ENCODE measurements at regions not wholly inside any gene's neighbourhood (a gene's known extent, or its start where the extent isn't known, plus 50 kb on each side); places are given as distances from the start of the nearest gene placed in this dataset.

DNA sequence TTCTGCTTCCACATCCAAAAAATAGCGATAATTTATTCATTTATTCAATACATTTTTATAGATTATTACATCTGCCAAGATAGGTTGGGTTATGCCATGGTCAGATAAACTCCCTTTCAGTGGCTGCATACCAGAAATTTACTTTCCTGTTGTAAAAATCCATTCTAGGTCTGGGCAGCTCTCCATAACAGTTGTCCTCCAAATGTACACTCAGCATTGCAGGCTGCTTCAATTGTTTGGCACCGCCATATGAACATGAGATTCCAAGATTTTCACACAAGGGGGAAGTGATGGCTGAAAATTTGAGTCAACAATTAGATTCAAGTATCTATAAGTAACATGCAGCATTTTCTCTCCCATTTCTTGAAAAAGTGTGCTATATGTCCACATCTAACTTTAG lies 568.7 kb downstream of the ETV1 start:
- Histone ChIP-seq H3K9ac (ENCODE audit: low read depth in 1 of 2, low read length in 2 of 2) (no peak overlapping the region), H3K4me1 (ENCODE audit: control insufficient read depth in 1 of 2, insufficient read depth in 2 of 2, low read length in 2 of 2) (no peaks in the 10 kb centered on the region), H3K27me3 (ENCODE audit: control insufficient read depth in 1 of 2, insufficient read depth in 2 of 2, low read length in 2 of 2) (no peaks in the 10 kb centered on the region), H3K4me3 (ENCODE audit: low read depth in 1 of 2, low read length in 2 of 2) (no peak overlapping the region), H3K27ac (ENCODE audit: low read depth, low read length) (no peak overlapping the region), H3K9me3 (ENCODE audit: control insufficient read depth in 1 of 2, low read length in 2 of 2) (peaks cover 0 to 11% of the 10 kb centered on the region in 2 donors), H3K36me3 (ENCODE audit: control insufficient read depth in 1 of 2, insufficient read depth in 2 of 2, low read length in 2 of 2) (no peaks in the 10 kb centered on the region)

DNA sequence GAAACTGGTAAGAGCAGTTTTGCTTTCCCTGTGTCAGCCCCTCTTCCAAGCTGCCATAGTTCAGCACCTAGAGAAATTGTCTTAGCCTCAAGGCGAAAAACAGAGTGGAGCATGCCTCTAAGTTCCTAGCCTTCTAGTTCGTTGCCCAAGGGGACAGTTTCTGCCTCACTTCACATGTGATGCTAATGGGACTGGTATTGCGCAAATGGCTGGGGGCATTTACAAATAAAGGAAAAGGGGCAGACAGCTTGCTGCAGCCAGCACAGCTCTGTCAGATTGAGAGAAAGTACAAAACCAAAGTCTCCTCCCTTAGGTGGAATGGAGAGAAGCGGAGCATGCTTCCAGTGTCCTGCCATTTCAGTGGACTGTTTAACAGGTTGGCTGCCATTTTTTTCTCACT lies 567.7 kb downstream of the ETV1 start:
- Histone ChIP-seq H3K27me3 (ENCODE audit: control insufficient read depth in 1 of 2, insufficient read depth in 2 of 2, low read length in 2 of 2) (no peaks in the 10 kb centered on the region), H3K9ac (ENCODE audit: low read depth in 1 of 2, low read length in 2 of 2) (no peak overlapping the region), H3K4me1 (ENCODE audit: control insufficient read depth in 1 of 2, insufficient read depth in 2 of 2, low read length in 2 of 2) (no peaks in the 10 kb centered on the region), H3K4me3 (ENCODE audit: low read depth in 1 of 2, low read length in 2 of 2) (no peak overlapping the region), H3K27ac (ENCODE audit: low read depth, low read length) (no peak overlapping the region), H3K9me3 (ENCODE audit: control insufficient read depth in 1 of 2, low read length in 2 of 2) (peaks cover 0 to 11% of the 10 kb centered on the region in 2 donors), H3K36me3 (ENCODE audit: control insufficient read depth in 1 of 2, insufficient read depth in 2 of 2, low read length in 2 of 2) (no peaks in the 10 kb centered on the region)

DNA sequence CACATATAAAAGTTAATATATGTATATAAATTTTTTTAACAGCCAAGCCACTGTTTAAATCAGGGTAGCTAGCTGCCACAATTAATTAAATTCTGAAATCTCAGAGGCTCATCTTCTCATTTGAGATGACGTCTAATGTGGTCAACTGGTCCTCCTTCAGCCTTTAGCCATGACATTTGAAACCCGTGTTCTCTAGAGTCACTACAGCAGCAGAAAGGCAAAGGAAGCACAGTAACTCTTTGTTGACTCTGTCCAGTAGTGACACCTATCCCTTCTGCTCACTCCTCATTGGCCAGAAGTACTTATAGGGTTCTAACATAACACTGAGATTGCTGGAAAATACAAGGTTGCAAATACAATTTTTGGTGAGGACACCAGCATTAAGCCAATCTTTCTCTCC lies 555.5 kb downstream of the ETV1 start:
- Histone ChIP-seq H3K4me3 (ENCODE audit: low read depth in 1 of 2, low read length in 2 of 2) (no peak overlapping the region), H3K4me1 (ENCODE audit: control insufficient read depth in 1 of 2, insufficient read depth in 2 of 2, low read length in 2 of 2) (no peaks in the 10 kb centered on the region), H3K9ac (ENCODE audit: low read depth in 1 of 2, low read length in 2 of 2) (no peak overlapping the region), H3K27me3 (ENCODE audit: control insufficient read depth in 1 of 2, insufficient read depth in 2 of 2, low read length in 2 of 2) (no peaks in the 10 kb centered on the region), H3K27ac (ENCODE audit: low read depth, low read length) (no peak overlapping the region), H3K36me3 (ENCODE audit: control insufficient read depth in 1 of 2, insufficient read depth in 2 of 2, low read length in 2 of 2) (no peaks in the 10 kb centered on the region), H3K9me3 (ENCODE audit: control insufficient read depth in 1 of 2, low read length in 2 of 2) (no peaks in the 10 kb centered on the region)

DNA sequence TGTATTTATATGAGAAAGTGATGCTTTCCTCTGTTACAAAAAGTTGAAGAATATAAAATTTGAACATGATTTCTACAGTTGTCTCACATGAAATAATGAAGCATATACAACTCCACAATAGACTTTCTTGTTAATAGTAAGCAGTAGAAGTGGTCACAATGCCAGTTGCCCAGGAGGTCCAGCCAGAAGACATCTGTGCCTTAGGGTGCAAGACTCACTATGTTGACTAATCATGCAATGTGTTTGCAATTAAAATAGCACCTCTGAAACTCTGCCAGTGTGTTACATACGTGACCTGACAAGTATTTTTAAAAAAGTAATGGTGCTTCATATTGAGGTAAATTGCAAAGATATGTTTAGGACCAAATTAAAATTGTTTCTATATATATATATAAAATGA lies 547.2 kb downstream of the ETV1 start:
- Histone ChIP-seq H3K9me3 (ENCODE audit: control insufficient read depth in 1 of 2, low read length in 2 of 2) (no peaks in the 10 kb centered on the region), H3K27ac (ENCODE audit: low read depth, low read length) (no peak overlapping the region), H3K36me3 (ENCODE audit: control insufficient read depth in 1 of 2, insufficient read depth in 2 of 2, low read length in 2 of 2) (no peaks in the 10 kb centered on the region), H3K9ac (ENCODE audit: low read depth in 1 of 2, low read length in 2 of 2) (no peak overlapping the region), H3K4me1 (ENCODE audit: control insufficient read depth in 1 of 2, insufficient read depth in 2 of 2, low read length in 2 of 2) (no peaks in the 10 kb centered on the region), H3K27me3 (ENCODE audit: control insufficient read depth in 1 of 2, insufficient read depth in 2 of 2, low read length in 2 of 2) (no peaks in the 10 kb centered on the region), H3K4me3 (ENCODE audit: low read depth in 1 of 2, low read length in 2 of 2) (no peak overlapping the region)

DNA sequence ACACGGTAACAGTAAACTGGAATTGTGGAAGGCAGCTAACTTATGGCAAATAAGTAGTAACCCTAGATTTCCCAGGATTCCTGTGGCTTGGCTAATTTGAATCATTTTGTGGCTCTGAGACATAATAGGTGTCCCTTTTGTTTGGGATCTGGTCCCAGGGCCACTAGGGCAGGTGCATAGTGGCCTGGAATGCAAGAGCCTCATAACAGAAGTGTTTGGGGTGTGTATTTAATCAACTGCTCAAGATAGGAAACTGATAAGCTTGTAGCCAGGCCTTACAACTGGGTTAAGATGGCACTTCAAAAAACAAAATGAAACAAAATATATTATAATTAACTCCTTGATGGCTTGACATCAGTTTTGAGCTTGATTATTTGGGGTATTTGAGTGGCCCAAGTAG lies 541.8 kb downstream of the ETV1 start:
- no peak overlapping the region for H3K4me3 ChIP-seq (ENCODE audit: low read depth in 1 of 2, low read length in 2 of 2)
- H3K27ac ChIP-seq (ENCODE audit: low read depth, low read length) = no peak overlapping the region
- H3K36me3 ChIP-seq (ENCODE audit: control insufficient read depth in 1 of 2, insufficient read depth in 2 of 2, low read length in 2 of 2) = no peaks in the 10 kb centered on the region
- no peaks in the 10 kb centered on the region for H3K4me1 ChIP-seq (ENCODE audit: control insufficient read depth in 1 of 2, insufficient read depth in 2 of 2, low read length in 2 of 2)
- H3K9me3 ChIP-seq (ENCODE audit: control insufficient read depth in 1 of 2, low read length in 2 of 2) = no peaks in the 10 kb centered on the region
- H3K27me3 ChIP-seq (ENCODE audit: control insufficient read depth in 1 of 2, insufficient read depth in 2 of 2, low read length in 2 of 2) = no peaks in the 10 kb centered on the region
- H3K9ac ChIP-seq (ENCODE audit: low read depth in 1 of 2, low read length in 2 of 2) = no peak overlapping the region

DNA sequence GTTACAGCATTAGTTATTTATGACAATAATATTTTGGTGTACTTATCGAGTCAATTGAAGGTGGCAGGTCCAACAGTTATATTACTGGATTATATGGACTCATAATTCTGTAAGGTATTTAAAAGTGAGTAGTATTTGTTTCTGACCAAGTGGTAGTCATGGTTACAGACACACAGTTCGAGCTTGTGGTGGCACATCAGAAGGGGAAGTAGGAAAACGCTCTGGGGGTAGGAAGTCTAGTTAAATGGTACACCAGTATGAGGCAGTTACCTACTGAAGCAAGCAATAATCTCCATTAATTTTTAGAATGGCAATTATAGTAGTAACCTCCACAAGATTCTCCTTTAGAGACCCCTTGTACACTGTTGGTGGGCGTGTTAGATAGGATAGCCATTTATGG lies 541.2 kb downstream of the ETV1 start:
- H3K9ac ChIP-seq (ENCODE audit: low read depth in 1 of 2, low read length in 2 of 2) = no peak overlapping the region
- no peak overlapping the region for H3K27ac ChIP-seq (ENCODE audit: low read depth, low read length)
- no peaks in the 10 kb centered on the region for H3K9me3 ChIP-seq (ENCODE audit: control insufficient read depth in 1 of 2, low read length in 2 of 2)
- no peaks in the 10 kb centered on the region for H3K27me3 ChIP-seq (ENCODE audit: control insufficient read depth in 1 of 2, insufficient read depth in 2 of 2, low read length in 2 of 2)
- no peaks in the 10 kb centered on the region for H3K36me3 ChIP-seq (ENCODE audit: control insufficient read depth in 1 of 2, insufficient read depth in 2 of 2, low read length in 2 of 2)
- H3K4me1 ChIP-seq (ENCODE audit: control insufficient read depth in 1 of 2, insufficient read depth in 2 of 2, low read length in 2 of 2) = no peaks in the 10 kb centered on the region
- H3K4me3 ChIP-seq (ENCODE audit: low read depth in 1 of 2, low read length in 2 of 2) = no peak overlapping the region

DNA sequence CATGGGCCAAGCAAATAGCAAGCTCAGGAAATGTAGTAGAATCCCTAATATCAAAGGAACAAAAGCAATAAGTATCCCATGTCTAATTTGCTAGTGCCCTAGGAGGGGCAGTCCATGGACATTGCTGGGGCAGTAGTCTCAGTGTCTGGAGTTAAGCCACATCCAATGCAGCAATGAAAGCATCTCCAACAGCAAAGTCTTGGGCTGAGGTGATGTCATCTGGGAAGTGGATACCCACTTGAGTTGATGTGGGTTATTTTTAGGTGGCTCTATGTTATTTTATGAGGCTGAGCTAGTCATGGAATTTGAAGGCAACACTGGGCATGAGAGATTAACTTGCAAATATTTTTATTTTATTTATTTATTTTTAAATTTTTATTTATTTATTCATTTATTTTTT lies 540.0 kb downstream of the ETV1 start:
- no peak overlapping the region for H3K4me3 ChIP-seq (ENCODE audit: low read depth in 1 of 2, low read length in 2 of 2)
- H3K4me1 ChIP-seq (ENCODE audit: control insufficient read depth in 1 of 2, insufficient read depth in 2 of 2, low read length in 2 of 2) = no peaks in the 10 kb centered on the region
- H3K36me3 ChIP-seq (ENCODE audit: control insufficient read depth in 1 of 2, insufficient read depth in 2 of 2, low read length in 2 of 2) = no peaks in the 10 kb centered on the region
- H3K27me3 ChIP-seq (ENCODE audit: control insufficient read depth in 1 of 2, insufficient read depth in 2 of 2, low read length in 2 of 2) = no peaks in the 10 kb centered on the region
- H3K9me3 ChIP-seq (ENCODE audit: control insufficient read depth in 1 of 2, low read length in 2 of 2) = no peaks in the 10 kb centered on the region
- H3K9ac ChIP-seq (ENCODE audit: low read depth in 1 of 2, low read length in 2 of 2) = no peak overlapping the region
- no peak overlapping the region for H3K27ac ChIP-seq (ENCODE audit: low read depth, low read length)

DNA sequence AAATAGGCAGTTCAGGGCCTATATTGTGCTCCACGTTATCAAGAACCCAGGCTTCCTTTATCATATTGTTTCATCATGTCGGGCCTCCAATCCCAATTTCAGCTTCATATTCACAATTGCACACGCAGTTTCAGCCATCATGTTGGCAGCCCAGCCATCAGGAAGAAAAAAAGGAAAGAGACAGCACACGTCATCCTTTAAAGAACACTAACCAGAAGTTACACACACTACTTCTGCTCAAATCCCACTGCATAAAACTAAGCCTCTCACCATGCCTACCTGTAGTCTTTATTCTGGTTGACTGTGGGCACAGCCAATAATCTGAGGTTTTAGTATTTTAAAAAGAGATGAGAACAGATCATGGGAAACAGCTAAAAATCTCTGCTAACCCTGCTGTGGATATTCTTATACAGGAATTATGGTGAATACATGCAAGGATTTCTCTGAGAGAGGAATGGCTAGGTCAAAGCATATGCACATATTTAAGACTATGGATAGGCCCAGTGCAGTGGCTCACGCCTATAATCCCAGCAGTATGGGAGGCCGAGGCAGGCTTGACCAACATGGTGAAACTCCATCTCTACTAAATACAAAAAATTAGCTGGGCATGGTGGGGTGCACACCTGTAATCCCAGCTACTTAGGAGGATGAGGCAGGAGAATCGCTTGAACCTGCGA lies 534.4 kb downstream of the ETV1 start:
- no peaks in the 10 kb centered on the region for H3K36me3 ChIP-seq (ENCODE audit: control insufficient read depth in 1 of 2, insufficient read depth in 2 of 2, low read length in 2 of 2)
- no peaks in the 10 kb centered on the region for H3K4me1 ChIP-seq (ENCODE audit: control insufficient read depth in 1 of 2, insufficient read depth in 2 of 2, low read length in 2 of 2)
- no peak overlapping the region for H3K9ac ChIP-seq (ENCODE audit: low read depth in 1 of 2, low read length in 2 of 2)
- H3K27ac ChIP-seq (ENCODE audit: low read depth, low read length) = no peak overlapping the region
- no peaks in the 10 kb centered on the region for H3K27me3 ChIP-seq (ENCODE audit: control insufficient read depth in 1 of 2, insufficient read depth in 2 of 2, low read length in 2 of 2)
- no peak overlapping the region for H3K4me3 ChIP-seq (ENCODE audit: low read depth in 1 of 2, low read length in 2 of 2)
- no peaks in the 10 kb centered on the region for H3K9me3 ChIP-seq (ENCODE audit: control insufficient read depth in 1 of 2, low read length in 2 of 2)

DNA sequence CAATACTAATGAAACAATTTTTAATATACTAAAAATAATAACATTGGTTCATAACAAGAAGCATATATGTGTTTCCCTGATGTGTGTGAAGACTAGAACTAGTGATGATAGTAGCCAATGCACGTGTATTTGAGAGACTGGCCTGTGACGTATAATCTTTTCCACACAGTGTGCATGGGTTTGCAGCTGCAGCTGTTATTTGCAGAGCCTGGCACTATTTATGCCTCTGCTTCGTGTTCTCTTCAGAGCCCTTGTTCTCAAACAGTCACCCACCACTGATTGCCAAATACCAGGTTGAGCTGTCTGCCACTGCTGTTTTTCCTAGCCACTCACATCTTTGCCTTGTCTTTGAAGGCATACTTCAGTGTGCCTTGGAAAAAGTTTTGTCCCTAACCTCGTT lies 531.7 kb downstream of the ETV1 start:
- H3K4me1 ChIP-seq (ENCODE audit: control insufficient read depth in 1 of 2, insufficient read depth in 2 of 2, low read length in 2 of 2) = no peaks in the 10 kb centered on the region
- H3K36me3 ChIP-seq (ENCODE audit: control insufficient read depth in 1 of 2, insufficient read depth in 2 of 2, low read length in 2 of 2) = no peaks in the 10 kb centered on the region
- H3K9ac ChIP-seq (ENCODE audit: low read depth in 1 of 2, low read length in 2 of 2) = no peak overlapping the region
- H3K9me3 ChIP-seq (ENCODE audit: control insufficient read depth in 1 of 2, low read length in 2 of 2) = no peaks in the 10 kb centered on the region
- H3K27me3 ChIP-seq (ENCODE audit: control insufficient read depth in 1 of 2, insufficient read depth in 2 of 2, low read length in 2 of 2) = no peaks in the 10 kb centered on the region
- no peak overlapping the region for H3K27ac ChIP-seq (ENCODE audit: low read depth, low read length)
- no peak overlapping the region for H3K4me3 ChIP-seq (ENCODE audit: low read depth in 1 of 2, low read length in 2 of 2)

DNA sequence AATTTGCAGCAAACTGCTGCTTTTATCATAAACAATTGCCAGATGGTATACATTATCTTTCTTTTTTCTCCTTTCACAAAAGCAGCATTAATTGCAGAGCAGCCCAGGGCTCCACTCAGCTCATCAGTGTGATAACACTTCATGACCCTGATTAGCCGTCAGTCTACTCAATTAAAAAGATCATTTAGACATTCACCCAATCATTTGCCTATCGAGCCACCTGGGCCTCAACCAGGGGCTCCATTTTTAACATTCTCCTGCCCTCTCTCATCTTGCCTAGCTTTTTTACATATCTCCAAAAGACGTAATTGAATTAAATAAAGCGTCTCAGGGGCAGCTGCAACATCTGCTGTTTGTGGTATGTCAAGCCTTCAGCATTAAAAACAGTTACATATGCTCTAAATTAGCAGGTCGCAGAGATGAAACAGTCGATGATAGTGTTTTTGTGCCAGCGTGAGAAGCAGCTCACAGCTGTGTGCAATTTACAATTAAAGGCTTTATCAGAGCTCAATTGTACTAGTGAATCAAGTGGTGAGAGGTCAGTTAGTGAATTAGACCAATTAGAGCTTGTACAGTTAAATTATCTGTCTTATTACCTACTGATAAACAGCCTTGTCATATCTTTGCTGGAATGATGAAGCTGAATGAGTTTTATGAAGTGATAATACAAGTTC lies 522.5 kb downstream of the ETV1 start:
- H3K27me3 ChIP-seq (ENCODE audit: control insufficient read depth in 1 of 2, insufficient read depth in 2 of 2, low read length in 2 of 2) = no peaks in the 10 kb centered on the region
- no peaks in the 10 kb centered on the region for H3K4me1 ChIP-seq (ENCODE audit: control insufficient read depth in 1 of 2, insufficient read depth in 2 of 2, low read length in 2 of 2)
- H3K4me3 ChIP-seq (ENCODE audit: low read depth in 1 of 2, low read length in 2 of 2) = no peak overlapping the region
- no peaks in the 10 kb centered on the region for H3K9me3 ChIP-seq (ENCODE audit: control insufficient read depth in 1 of 2, low read length in 2 of 2)
- no peak overlapping the region for H3K27ac ChIP-seq (ENCODE audit: low read depth, low read length)
- no peak overlapping the region for H3K9ac ChIP-seq (ENCODE audit: low read depth in 1 of 2, low read length in 2 of 2)
- no peaks in the 10 kb centered on the region for H3K36me3 ChIP-seq (ENCODE audit: control insufficient read depth in 1 of 2, insufficient read depth in 2 of 2, low read length in 2 of 2)

Data from duodenal mucosa (tissue), 2 donors.